ENCODE measurements at regions not wholly inside any gene's neighbourhood (a gene's known extent, or its start where the extent isn't known, plus 50 kb on each side); places are given as distances from the start of the nearest gene placed in this dataset.

GRCh38 chr13:80141123-80141849 is 199.6 kb downstream of the SPRY2 start:
- TF ChIP-seq REST (IDR thresholded peaks at IDR 0.05; ENCODE audit: unreplicated experiment) (no peak), EZH2 (IDR thresholded peaks at IDR 0.05; ENCODE audit: low read depth, unreplicated experiment) (no peak), CTCF (conservative IDR thresholded peaks at IDR 0.05; ENCODE audit: low read depth in 2 of 2) (no peak)

Measured in GM23338 (cell line).